HEK293 (cell line): ENCODE measurements at regions not wholly inside any gene's neighbourhood (a gene's known extent, or its start where the extent isn't known, plus 50 kb on each side); places are given as distances from the start of the nearest gene placed in this dataset.

Experiments
- CTCF ChIA-PET: fragments of 350-600 bp; formaldehyde crosslinking; extraction: SDS; loops from one replicate; lab custom pipeline; 2021; ENCODE audit warnings: antibody characterized with exemption; lab: Yijun Ruan, JAX
- POLR2A ChIA-PET: fragments of 300-600 bp; formaldehyde crosslinking; extraction: SDS; loops from one replicate; lab custom pipeline; 2020; ENCODE audit warnings: antibody characterized with exemption, inconsistent platforms; lab: Yijun Ruan, JAX
- H3K27ac ChIP-seq: fragments of 200-500 bp; sonication (Bioruptor generic); 2 replicates; pipeline ENCODE4 v1.5.1; 2014; ENCODE audit warnings: low read depth, low read length, control low read depth, inconsistent platforms; ENCODE audit errors: extremely low read depth
- H3K36me3 ChIP-seq, 2 experiments: fragments of 200-500 bp in 1 of 2; sonication (Bioruptor generic) in 1 of 2; 1 replicate in 1 of 2; 2 replicates in 1 of 2; pipeline ENCODE4 v1.5.1; 2014 to 2017; ENCODE audit warnings: inconsistent platforms in 2 of 2, low read length in 2 of 2; ENCODE audit not compliant: control insufficient read depth in 2 of 2, insufficient read depth in 1 of 2
- H3K4me1 ChIP-seq: fragments of 200-500 bp; sonication (Bioruptor generic); 2 replicates; pipeline ENCODE4 v1.5.1; 2014; ENCODE audit warnings: mild to moderate bottlenecking, low read length, inconsistent platforms; ENCODE audit not compliant: control insufficient read depth, insufficient read depth
- H3K4me3 ChIP-seq: 2 replicates; pipeline ENCODE4 v1.5.1; 2011; ENCODE audit warnings: low read depth, mild to moderate bottlenecking, control low read depth, low read length, moderate library complexity
- H3K9me3 ChIP-seq: fragments of 200-500 bp; sonication (Bioruptor generic); 2 replicates; pipeline ENCODE4 v1.5.1; 2014; ENCODE audit warnings: low read depth, low read length, inconsistent platforms; ENCODE audit not compliant: control insufficient read depth, insufficient read depth
- IKZF3 ChIP-seq: fragments of 450-650 bp; IDR thresholded peaks from 2 replicates; pipeline ENCODE4 v1.5.0; 2018; ENCODE audit warnings: missing biosample characterization, mild to moderate bottlenecking, missing genetic modification characterization, moderate library complexity
- YY2 ChIP-seq: fragments of 450-650 bp; formaldehyde crosslinking; IDR thresholded peaks from 2 replicates; pipeline ENCODE4 v1.5.1; 2016; ENCODE audit warnings: missing biosample characterization, missing genetic modification characterization
- ZBTB6 ChIP-seq: fragments of 450-650 bp; formaldehyde crosslinking; IDR thresholded peaks from 2 replicates; pipeline ENCODE4 v1.5.1; 2017; ENCODE audit warnings: missing biosample characterization, missing genetic modification characterization
- ZFHX2 ChIP-seq: fragments of 450-650 bp; formaldehyde crosslinking; conservative IDR thresholded peaks from 2 replicates; pipeline ENCODE4 v1.5.1; 2016; ENCODE audit warnings: missing biosample characterization, missing genetic modification characterization
- ZNF133 ChIP-seq: fragments of 450-650 bp; formaldehyde crosslinking; IDR thresholded peaks from 2 replicates; pipeline ENCODE4 v1.5.1; 2016; ENCODE audit warnings: missing biosample characterization, missing genetic modification characterization
- ZNF169 ChIP-seq: fragments of 450-650 bp; formaldehyde crosslinking; IDR thresholded peaks from 2 replicates; pipeline ENCODE4 v1.5.1; 2016; ENCODE audit warnings: missing biosample characterization, missing genetic modification characterization
- ZNF174 ChIP-seq: fragments of 450-650 bp; formaldehyde crosslinking; IDR thresholded peaks from 2 replicates; pipeline ENCODE4 v1.5.0; 2017; ENCODE audit warnings: missing biosample characterization, mild to moderate bottlenecking, missing genetic modification characterization
- ZNF416 ChIP-seq: fragments of 450-650 bp; formaldehyde crosslinking; IDR thresholded peaks from 2 replicates; pipeline ENCODE4 v1.5.1; 2016; ENCODE audit warnings: missing biosample characterization, missing genetic modification characterization
- ZNF670 ChIP-seq: fragments of 450-650 bp; formaldehyde crosslinking; IDR thresholded peaks from 2 replicates; pipeline ENCODE4 v1.5.1; 2016; ENCODE audit warnings: missing biosample characterization, missing genetic modification characterization, low read depth
- ZNF747 ChIP-seq: fragments of 450-650 bp; formaldehyde crosslinking; IDR thresholded peaks from 2 replicates; pipeline ENCODE4 v1.5.1; 2016; ENCODE audit warnings: missing biosample characterization, missing genetic modification characterization
- ZNF837 ChIP-seq: fragments of 450-650 bp; formaldehyde crosslinking; IDR thresholded peaks from 2 replicates; pipeline ENCODE4 v1.5.1; 2016; ENCODE audit warnings: missing biosample characterization, missing genetic modification characterization
- ZNF843 ChIP-seq: fragments of 450-650 bp; formaldehyde crosslinking; IDR thresholded peaks from 2 replicates; pipeline ENCODE4 v1.5.1; 2016; ENCODE audit warnings: missing biosample characterization, missing genetic modification characterization
- TF ChIP-seq, protein P1 (sequence below): fragments of 450-650 bp; formaldehyde crosslinking; IDR thresholded peaks from 2 replicates; pipeline ENCODE4 v1.5.1; 2016; ENCODE audit warnings: missing biosample characterization, missing genetic modification characterization, borderline replicate concordance
- TF ChIP-seq, protein P2 (sequence below): fragments of 450-650 bp; formaldehyde crosslinking; IDR thresholded peaks from 2 replicates; pipeline ENCODE4 v1.5.1; 2016; ENCODE audit warnings: missing biosample characterization, missing genetic modification characterization

GRCh38 chr17:34712481-34713195 is 133.3 kb downstream of the TMEM132E start:
- Histone ChIP-seq H3K4me3 (no peak overlapping the region), H3K9me3 (no peaks in the 10 kb centered on the region)
- TF ChIP-seq ZNF747 (tag by site-specific recombination) (no peak), ZNF174 (tag by site-specific recombination) (no peak), ZNF416 (no peak), ZNF843 (tag by site-specific recombination) (no peak), ZNF670 (tag by site-specific recombination) (no peak)
- TF ChIP-seq, all 188 proteins: peak for 0
- CTCF ChIA-PET, result no interaction called here
- Histone ChIP-seq H3K4me1 (no peaks in the 10 kb centered on the region), H3K27ac (no peak overlapping the region), H3K36me3 (no peaks in the 10 kb centered on the region)
- POLR2A ChIA-PET, result no interaction called here

DNA sequence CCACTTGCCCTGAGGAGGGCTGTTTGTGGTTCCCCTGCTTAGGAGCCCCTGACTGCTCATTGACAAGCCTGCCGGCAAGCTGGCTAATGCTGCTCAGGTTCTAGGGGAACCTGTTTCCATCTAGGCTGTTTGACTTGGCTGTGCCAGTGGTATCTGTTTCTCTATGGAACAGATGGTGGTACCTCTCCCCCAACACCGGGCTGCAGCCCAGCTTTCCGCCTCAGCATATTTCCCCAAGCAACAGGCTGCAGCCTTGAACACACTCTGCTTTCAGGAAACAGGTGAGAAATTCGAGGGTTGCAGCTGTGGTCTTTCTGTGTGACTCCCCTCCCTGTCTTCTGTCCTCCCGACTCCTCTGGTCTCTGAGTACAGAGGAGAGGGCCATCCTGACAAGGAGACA is 132.3 kb downstream of the TMEM132E start:
- no peaks in the 10 kb centered on the region for H3K36me3 ChIP-seq
- CTCF ChIA-PET, result no interaction called here
- POLR2A ChIA-PET, result no interaction called here
- H3K9me3 ChIP-seq, result no peaks in the 10 kb centered on the region
- no peak overlapping the region for H3K27ac ChIP-seq
- H3K4me3 ChIP-seq, result no peak overlapping the region
- TF ChIP-seq IKZF3 (tag by site-specific recombination), result no peak
- TF ChIP-seq ZBTB6, result no peak
- TF ChIP-seq ZFHX2 (tag by site-specific recombination), result no peak
- TF ChIP-seq, protein P1, sequence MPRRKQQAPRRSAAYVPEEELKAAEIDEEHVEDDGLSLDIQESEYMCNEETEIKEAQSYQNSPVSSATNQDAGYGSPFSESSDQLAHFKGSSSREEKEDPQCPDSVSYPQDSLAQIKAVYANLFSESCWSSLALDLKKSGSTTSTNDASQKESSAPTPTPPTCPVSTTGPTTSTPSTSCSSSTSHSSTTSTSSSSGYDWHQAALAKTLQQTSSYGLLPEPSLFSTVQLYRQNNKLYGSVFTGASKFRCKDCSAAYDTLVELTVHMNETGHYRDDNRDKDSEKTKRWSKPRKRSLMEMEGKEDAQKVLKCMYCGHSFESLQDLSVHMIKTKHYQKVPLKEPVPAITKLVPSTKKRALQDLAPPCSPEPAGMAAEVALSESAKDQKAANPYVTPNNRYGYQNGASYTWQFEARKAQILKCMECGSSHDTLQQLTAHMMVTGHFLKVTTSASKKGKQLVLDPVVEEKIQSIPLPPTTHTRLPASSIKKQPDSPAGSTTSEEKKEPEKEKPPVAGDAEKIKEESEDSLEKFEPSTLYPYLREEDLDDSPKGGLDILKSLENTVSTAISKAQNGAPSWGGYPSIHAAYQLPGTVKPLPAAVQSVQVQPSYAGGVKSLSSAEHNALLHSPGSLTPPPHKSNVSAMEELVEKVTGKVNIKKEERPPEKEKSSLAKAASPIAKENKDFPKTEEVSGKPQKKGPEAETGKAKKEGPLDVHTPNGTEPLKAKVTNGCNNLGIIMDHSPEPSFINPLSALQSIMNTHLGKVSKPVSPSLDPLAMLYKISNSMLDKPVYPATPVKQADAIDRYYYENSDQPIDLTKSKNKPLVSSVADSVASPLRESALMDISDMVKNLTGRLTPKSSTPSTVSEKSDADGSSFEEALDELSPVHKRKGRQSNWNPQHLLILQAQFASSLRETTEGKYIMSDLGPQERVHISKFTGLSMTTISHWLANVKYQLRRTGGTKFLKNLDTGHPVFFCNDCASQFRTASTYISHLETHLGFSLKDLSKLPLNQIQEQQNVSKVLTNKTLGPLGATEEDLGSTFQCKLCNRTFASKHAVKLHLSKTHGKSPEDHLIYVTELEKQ (tag by site-specific recombination), result no peak
- TF ChIP-seq YY2 (tag by site-specific recombination), result no peak
- TF ChIP-seq ZNF133 (tag by site-specific recombination), result no peak
- TF ChIP-seq, protein P2, sequence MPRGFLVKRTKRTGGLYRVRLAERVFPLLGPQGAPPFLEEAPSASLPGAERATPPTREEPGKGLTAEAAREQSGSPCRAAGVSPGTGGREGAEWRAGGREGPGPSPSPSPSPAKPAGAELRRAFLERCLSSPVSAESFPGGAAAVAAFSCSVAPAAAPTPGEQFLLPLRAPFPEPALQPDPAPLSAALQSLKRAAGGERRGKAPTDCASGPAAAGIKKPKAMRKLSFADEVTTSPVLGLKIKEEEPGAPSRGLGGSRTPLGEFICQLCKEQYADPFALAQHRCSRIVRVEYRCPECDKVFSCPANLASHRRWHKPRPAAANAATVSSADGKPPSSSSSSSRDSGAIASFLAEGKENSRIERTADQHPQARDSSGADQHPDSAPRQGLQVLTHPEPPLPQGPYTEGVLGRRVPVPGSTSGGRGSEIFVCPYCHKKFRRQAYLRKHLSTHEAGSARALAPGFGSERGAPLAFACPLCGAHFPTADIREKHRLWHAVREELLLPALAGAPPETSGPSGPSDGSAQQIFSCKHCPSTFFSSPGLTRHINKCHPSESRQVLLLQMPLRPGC (tag by site-specific recombination), result no peak
- no peaks in the 10 kb centered on the region for H3K4me1 ChIP-seq

DNA sequence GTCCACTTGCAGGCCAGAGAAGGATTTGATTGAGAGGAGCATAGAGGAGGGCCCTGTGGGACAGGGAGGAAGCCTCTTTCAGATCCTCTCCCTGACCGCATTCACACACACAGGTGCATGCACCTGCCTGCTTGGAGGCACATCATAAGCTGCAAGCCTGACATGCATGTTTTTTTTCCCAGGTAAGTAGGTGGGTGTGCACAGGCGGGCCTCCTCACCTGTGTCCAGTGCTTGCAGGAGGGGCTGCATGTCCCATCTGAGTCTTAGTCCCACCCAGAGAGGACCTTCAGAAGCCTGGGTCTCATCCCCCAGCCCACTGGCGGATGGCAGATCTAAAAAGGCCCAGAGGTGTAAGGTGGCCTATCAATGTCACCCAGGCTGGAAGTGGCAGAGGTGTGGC is 130.8 kb downstream of the TMEM132E start:
- TF ChIP-seq ZNF670 (tag by site-specific recombination), result no peak
- no peak for TF ChIP-seq ZNF169 (tag by site-specific recombination)
- no peak for TF ChIP-seq ZNF837 (tag by site-specific recombination)
- TF ChIP-seq, protein P1 (tag by site-specific recombination), result no peak
- no peak overlapping the region for H3K4me3 ChIP-seq
- no peaks in the 10 kb centered on the region for H3K4me1 ChIP-seq
- H3K27ac ChIP-seq, result no peak overlapping the region
- POLR2A ChIA-PET, result no interaction called here
- CTCF ChIA-PET, result no interaction called here
- no peaks in the 10 kb centered on the region for H3K9me3 ChIP-seq
- H3K36me3 ChIP-seq, result no peaks in the 10 kb centered on the region
